HUES6 (cell line): ENCODE measurements at regions not wholly inside any gene's neighbourhood (a gene's known extent, or its start where the extent isn't known, plus 50 kb on each side); places are given as distances from the start of the nearest gene placed in this dataset.
A peak's percentile ranks its signal among the peaks of the same experiment; 100 is the strongest.

Experiments used
- H3K27ac ChIP-seq: 2 replicates; pipeline ENCODE4 v1.7.0; 2013; ENCODE audit warnings: low read depth, mild to moderate bottlenecking, low read length, inconsistent platforms
- H3K27me3 ChIP-seq: 2 replicates; pipeline ENCODE4 v1.6.1; 2013; ENCODE audit warnings: low read length; ENCODE audit not compliant: control insufficient read depth, insufficient read depth
- H3K36me3 ChIP-seq: 2 replicates; pipeline ENCODE4 v1.6.1; 2013; ENCODE audit warnings: low read length; ENCODE audit not compliant: control insufficient read depth, insufficient read depth
- H3K4me1 ChIP-seq: 2 replicates; pipeline ENCODE4 v1.6.1; 2013; ENCODE audit warnings: low read length; ENCODE audit not compliant: control insufficient read depth, insufficient read depth
- H3K4me3 ChIP-seq: 2 replicates; pipeline ENCODE4 v1.5.1; 2013; ENCODE audit warnings: low read depth, low read length
- H3K9ac ChIP-seq: one replicate; pipeline ENCODE4 v1.6.1; 2013; ENCODE audit warnings: mild to moderate bottlenecking, low read length
- H3K9me3 ChIP-seq: 2 replicates; pipeline ENCODE4 v1.6.1; 2013; ENCODE audit warnings: low read depth, low read length; ENCODE audit not compliant: control insufficient read depth, insufficient read depth

DNA sequence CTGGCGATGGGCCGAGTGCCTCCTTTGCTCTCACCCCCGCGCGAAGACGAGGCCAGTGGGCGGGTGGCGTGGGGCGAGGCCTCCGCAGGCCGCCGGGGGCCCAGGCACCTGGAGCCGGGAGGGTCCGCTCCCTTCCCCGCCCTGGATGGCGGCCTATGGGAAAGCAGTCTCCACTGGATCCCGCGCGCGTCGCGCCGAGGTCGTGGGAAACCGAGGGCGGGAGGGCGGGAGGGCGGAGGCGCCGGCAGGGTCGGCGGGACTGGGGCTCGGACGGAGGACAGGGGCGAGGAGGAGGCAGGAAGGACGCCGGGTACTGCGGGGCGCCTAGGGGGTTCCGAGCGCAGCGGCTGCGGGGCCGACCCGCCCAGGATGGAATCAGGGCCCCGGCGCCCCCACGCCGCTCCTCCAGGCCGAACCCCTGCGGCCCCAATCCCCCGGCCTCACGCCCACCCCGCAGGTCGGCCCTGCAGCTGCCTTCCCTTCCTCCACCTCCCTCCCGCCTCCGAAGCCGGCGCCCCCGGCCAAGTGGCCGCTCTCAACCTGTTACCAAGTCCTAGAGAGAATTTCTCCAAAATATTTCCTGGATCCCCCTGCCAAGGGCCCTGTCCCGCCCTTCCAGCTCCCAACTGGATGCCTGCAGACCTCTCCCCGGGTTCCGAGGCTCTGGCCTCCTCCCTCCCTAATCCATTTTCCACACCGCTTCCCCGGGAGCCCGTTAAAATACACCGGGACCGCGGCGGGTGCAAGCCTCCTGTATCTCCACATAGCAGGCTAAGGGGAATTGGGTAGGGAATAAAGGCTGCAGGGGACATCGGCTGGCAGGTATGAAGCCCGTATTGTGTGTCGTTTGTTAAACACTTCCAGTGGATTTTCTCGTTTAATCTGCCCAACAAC, 146.3 kb downstream of the ERCC6L2 start:
- Histone ChIP-seq H3K27me3 (peaks cover 77% of the 10 kb centered on the region), H3K9me3 (no peaks in the 10 kb centered on the region), H3K4me1 (peaks cover 31% of the 10 kb centered on the region), H3K9ac (peak overlapping the region; percentile 77), H3K27ac (peak overlapping the region; percentile 35; the same call in 1 of the 2 replicates), H3K36me3 (no peaks in the 10 kb centered on the region), H3K4me3 (peak overlapping the region; percentile 71)

DNA sequence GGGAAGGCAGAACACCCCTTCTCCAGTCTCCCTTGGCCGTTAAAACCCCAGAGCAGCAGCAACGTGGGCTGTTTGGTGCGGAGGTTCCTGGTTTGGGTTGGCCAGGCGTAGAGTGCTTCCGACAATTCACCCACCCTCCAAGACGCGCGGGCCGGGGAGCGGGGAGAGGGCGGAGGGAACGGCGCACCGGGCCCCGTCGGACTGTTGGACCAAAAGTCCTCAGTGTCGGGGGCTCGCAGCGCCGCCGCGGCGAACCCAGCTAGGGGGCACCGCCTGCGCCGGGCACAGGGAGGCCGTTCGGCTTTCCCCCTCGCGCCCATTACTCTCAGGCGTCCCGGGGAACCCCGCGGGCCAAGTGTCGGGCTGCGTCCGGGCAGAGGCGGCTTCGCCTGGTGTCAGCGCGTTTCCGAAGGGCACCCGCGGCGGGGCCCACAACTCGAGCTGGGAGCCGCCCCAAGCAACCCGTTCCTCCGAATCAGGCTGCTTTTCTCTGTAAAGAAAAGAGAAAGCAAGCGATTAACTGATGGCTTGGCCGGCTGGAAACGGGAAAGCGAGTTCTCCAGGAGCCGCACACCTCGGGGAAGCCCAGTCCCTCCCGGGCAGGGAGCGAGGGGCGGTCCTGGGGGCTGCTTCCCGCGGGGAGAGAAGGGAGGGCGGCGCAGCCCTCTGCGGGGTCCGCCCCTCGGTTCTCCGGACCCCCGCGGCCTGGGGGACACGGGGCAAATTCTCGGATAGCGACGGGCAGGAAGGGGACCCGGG, 145.5 kb downstream of the ERCC6L2 start:
- H3K36me3 ChIP-seq: no peaks in the 10 kb centered on the region
- no peaks in the 10 kb centered on the region for H3K9me3 ChIP-seq
- peak overlapping the region; percentile 71 for H3K4me3 ChIP-seq
- peaks cover 69% of the 10 kb centered on the region for H3K27me3 ChIP-seq
- H3K9ac ChIP-seq: peak overlapping the region; percentile 77
- peak overlapping the region; percentile 35; the same call in 1 of the 2 replicates for H3K27ac ChIP-seq
- H3K4me1 ChIP-seq: peaks cover 25% of the 10 kb centered on the region

DNA sequence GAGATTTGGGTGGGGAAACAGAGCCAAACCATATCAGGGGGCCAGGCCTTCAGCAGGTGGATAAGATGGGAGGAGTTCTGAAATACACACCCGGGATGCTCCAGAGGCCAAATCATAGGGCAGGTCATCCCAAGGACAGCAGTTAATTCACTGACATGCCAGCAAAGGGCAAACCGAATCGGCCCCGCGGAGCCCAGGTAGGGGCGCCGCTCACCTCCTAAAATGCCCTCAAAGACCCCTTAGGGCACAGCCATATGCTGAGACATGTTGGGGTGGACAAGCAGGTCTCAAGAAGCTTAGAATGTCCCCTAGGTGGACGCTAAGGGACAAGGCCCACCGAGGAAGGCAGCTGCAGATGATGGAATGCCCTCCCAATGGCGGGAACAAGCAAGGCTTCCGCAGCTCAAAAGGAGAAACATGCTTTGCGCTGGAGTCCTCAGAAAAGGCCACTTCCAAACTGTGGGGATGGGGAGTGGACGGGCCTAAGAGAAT, 144.9 kb downstream of the ERCC6L2 start:
- Histone ChIP-seq H3K9me3 (no peaks in the 10 kb centered on the region), H3K4me1 (peaks cover 22% of the 10 kb centered on the region), H3K36me3 (no peaks in the 10 kb centered on the region), H3K9ac (peak overlapping the region; percentile 77), H3K27ac (no peak overlapping the region), H3K4me3 (peak overlapping the region; percentile 71), H3K27me3 (peaks cover 63% of the 10 kb centered on the region)
